T-helper 1 cell treated with Interleukin-12 subunit alpha and Interleukin-12 subunit beta and Interleukin-4 antibody, amounts not matched to agents 30 μg/mL and 1 μg/mL, for 36 hours (primary cell): ENCODE measurements at regions not wholly inside any gene's neighbourhood (a gene's known extent, or its start where the extent isn't known, plus 50 kb on each side); places are given as distances from the start of the nearest gene placed in this dataset.
"Not testable (repeated sequence)": the region's sequence is repeated elsewhere in the genome, so short reads cannot be mapped to it uniquely, and the experiment has no call there.

Experiments used
- H3K27ac Mint-ChIP-seq: one replicate; pipeline ENCODE4 v1.8.0; 2021; ENCODE audit warnings: mild to moderate bottlenecking, mixed read lengths
- H3K27me3 Mint-ChIP-seq: one replicate; pipeline ENCODE4 v1.8.0; 2021; ENCODE audit warnings: low read depth, mixed read lengths
- H3K36me3 Mint-ChIP-seq: one replicate; pipeline ENCODE4 v1.8.0; 2021; ENCODE audit warnings: low read depth, mixed read lengths
- H3K4me1 Mint-ChIP-seq: one replicate; pipeline ENCODE4 v1.8.0; 2021; ENCODE audit warnings: low read depth, mixed read lengths
- H3K4me3 Mint-ChIP-seq: one replicate; pipeline ENCODE4 v1.8.0; 2021; ENCODE audit warnings: mild to moderate bottlenecking, moderate library complexity, mixed read lengths
- H3K9me3 Mint-ChIP-seq: one replicate; pipeline ENCODE4 v1.8.0; 2021; ENCODE audit warnings: mixed read lengths

- H3K4me3 Mint-ChIP-seq: no peak overlapping the region
- H3K36me3 Mint-ChIP-seq: no peaks in the 10 kb centered on the region
- H3K9me3 Mint-ChIP-seq: peaks cover 5% of the 10 kb centered on the region
- H3K4me1 Mint-ChIP-seq: no peaks in the 10 kb centered on the region
- H3K27ac Mint-ChIP-seq: no peak overlapping the region
- no peaks in the 10 kb centered on the region for H3K27me3 Mint-ChIP-seq
Observed at GRCh38 chr14:86065407-86065806, 535.5 kb downstream of the FLRT2 start.

- H3K9me3 Mint-ChIP-seq: not testable (repeated sequence)
Observed at GRCh38 chr14:86064595-86064994, 534.7 kb downstream of the FLRT2 start.

GRCh38 chr14:86057018-86057667 is 527.2 kb downstream of the FLRT2 start:
- no peaks in the 10 kb centered on the region for H3K4me1 Mint-ChIP-seq
- no peaks in the 10 kb centered on the region for H3K9me3 Mint-ChIP-seq
- no peak overlapping the region for H3K4me3 Mint-ChIP-seq
- H3K27ac Mint-ChIP-seq: no peak overlapping the region
- no peaks in the 10 kb centered on the region for H3K27me3 Mint-ChIP-seq
- H3K36me3 Mint-ChIP-seq: no peaks in the 10 kb centered on the region

More at GRCh38 chr14:86064595-86064994, 534.7 kb downstream of the FLRT2 start:
- H3K27ac Mint-ChIP-seq, H3K27me3 Mint-ChIP-seq, H3K4me1 Mint-ChIP-seq, H3K4me3 Mint-ChIP-seq, H3K36me3 Mint-ChIP-seq: not testable (repeated sequence)

GRCh38 chr14:86055512-86056075 is 525.6 kb downstream of the FLRT2 start:
- Mint-ChIP-seq H3K27me3 (no peaks in the 10 kb centered on the region), H3K36me3 (no peaks in the 10 kb centered on the region), H3K27ac (no peak overlapping the region), H3K9me3 (no peaks in the 10 kb centered on the region), H3K4me1 (no peaks in the 10 kb centered on the region), H3K4me3 (no peak overlapping the region)

- Mint-ChIP-seq H3K27me3 (no peaks in the 10 kb centered on the region), H3K27ac (no peak overlapping the region), H3K9me3 (no peaks in the 10 kb centered on the region), H3K4me1 (no peaks in the 10 kb centered on the region), H3K4me3 (no peak overlapping the region), H3K36me3 (no peaks in the 10 kb centered on the region)
Observed at GRCh38 chr14:86052868-86053267, 522.9 kb downstream of the FLRT2 start.

GRCh38 chr14:86050757-86051156 is 520.8 kb downstream of the FLRT2 start:
- Mint-ChIP-seq H3K27me3 (no peaks in the 10 kb centered on the region), H3K4me1 (no peaks in the 10 kb centered on the region)

GRCh38 chr14:86050072-86050683 is 520.2 kb downstream of the FLRT2 start:
- Mint-ChIP-seq H3K27me3 (no peaks in the 10 kb centered on the region), H3K27ac (no peak overlapping the region), H3K4me3 (no peak overlapping the region), H3K4me1 (no peaks in the 10 kb centered on the region), H3K36me3 (no peaks in the 10 kb centered on the region), H3K9me3 (peaks cover 5% of the 10 kb centered on the region)

More at GRCh38 chr14:86050757-86051156, 520.8 kb downstream of the FLRT2 start:
- Mint-ChIP-seq H3K9me3 (no peaks in the 10 kb centered on the region), H3K27ac (no peak overlapping the region), H3K36me3 (no peaks in the 10 kb centered on the region), H3K4me3 (no peak overlapping the region)

- Mint-ChIP-seq H3K36me3 (no peaks in the 10 kb centered on the region), H3K9me3 (no peaks in the 10 kb centered on the region), H3K4me3 (no peak overlapping the region), H3K27me3 (no peaks in the 10 kb centered on the region), H3K27ac (no peak overlapping the region), H3K4me1 (no peaks in the 10 kb centered on the region)
Observed at GRCh38 chr14:86039176-86039575, 509.2 kb downstream of the FLRT2 start.

- Mint-ChIP-seq H3K9me3 (no peaks in the 10 kb centered on the region), H3K27me3 (no peaks in the 10 kb centered on the region), H3K4me1 (no peaks in the 10 kb centered on the region), H3K27ac (no peak overlapping the region), H3K4me3 (no peak overlapping the region), H3K36me3 (no peaks in the 10 kb centered on the region)
Observed at GRCh38 chr14:86038387-86039042, 508.6 kb downstream of the FLRT2 start.

GRCh38 chr14:86035882-86036281 is 505.9 kb downstream of the FLRT2 start:
- H3K27ac Mint-ChIP-seq: no peak overlapping the region
- H3K9me3 Mint-ChIP-seq: no peaks in the 10 kb centered on the region
- no peaks in the 10 kb centered on the region for H3K4me1 Mint-ChIP-seq
- H3K27me3 Mint-ChIP-seq: no peaks in the 10 kb centered on the region
- H3K4me3 Mint-ChIP-seq: no peak overlapping the region
- no peaks in the 10 kb centered on the region for H3K36me3 Mint-ChIP-seq

GRCh38 chr14:86027990-86028389 is 498.0 kb downstream of the FLRT2 start:
- H3K36me3 Mint-ChIP-seq: no peaks in the 10 kb centered on the region
- no peaks in the 10 kb centered on the region for H3K4me1 Mint-ChIP-seq
- H3K4me3 Mint-ChIP-seq: no peak overlapping the region
- no peak overlapping the region for H3K27ac Mint-ChIP-seq
- no peaks in the 10 kb centered on the region for H3K27me3 Mint-ChIP-seq
- peaks cover 7% of the 10 kb centered on the region for H3K9me3 Mint-ChIP-seq

GRCh38 chr14:86027144-86027543 is 497.2 kb downstream of the FLRT2 start:
- Mint-ChIP-seq H3K4me3 (no peak overlapping the region), H3K4me1 (no peaks in the 10 kb centered on the region), H3K36me3 (no peaks in the 10 kb centered on the region), H3K27me3 (no peaks in the 10 kb centered on the region), H3K27ac (no peak overlapping the region), H3K9me3 (peaks cover 7% of the 10 kb centered on the region)

GRCh38 chr14:86022031-86022629 is 492.2 kb downstream of the FLRT2 start:
- H3K9me3 Mint-ChIP-seq: peaks cover 4% of the 10 kb centered on the region
- H3K36me3 Mint-ChIP-seq: no peaks in the 10 kb centered on the region
- H3K27ac Mint-ChIP-seq: no peak overlapping the region
- H3K27me3 Mint-ChIP-seq: no peaks in the 10 kb centered on the region
- no peak overlapping the region for H3K4me3 Mint-ChIP-seq
- H3K4me1 Mint-ChIP-seq: no peaks in the 10 kb centered on the region

GRCh38 chr14:86020841-86021240 is 490.9 kb downstream of the FLRT2 start:
- Mint-ChIP-seq H3K4me1 (no peaks in the 10 kb centered on the region), H3K27me3 (no peaks in the 10 kb centered on the region), H3K4me3 (no peak overlapping the region), H3K27ac (no peak overlapping the region), H3K9me3 (peaks cover 4% of the 10 kb centered on the region), H3K36me3 (no peaks in the 10 kb centered on the region)
